Renal cortical epithelial cell (primary cell): ENCODE measurements at regions not wholly inside any gene's neighbourhood (a gene's known extent, or its start where the extent isn't known, plus 50 kb on each side); places are given as distances from the start of the nearest gene placed in this dataset.
"Not testable (repeated sequence)": the region's sequence is repeated elsewhere in the genome, so short reads cannot be mapped to it uniquely, and the experiment has no call there.

Experiments used
- DNase-seq: peaks from one replicate; pipeline ENCODE4 v3.0.0-alpha.2; 2011; ENCODE audit warnings: low read depth

DNA sequence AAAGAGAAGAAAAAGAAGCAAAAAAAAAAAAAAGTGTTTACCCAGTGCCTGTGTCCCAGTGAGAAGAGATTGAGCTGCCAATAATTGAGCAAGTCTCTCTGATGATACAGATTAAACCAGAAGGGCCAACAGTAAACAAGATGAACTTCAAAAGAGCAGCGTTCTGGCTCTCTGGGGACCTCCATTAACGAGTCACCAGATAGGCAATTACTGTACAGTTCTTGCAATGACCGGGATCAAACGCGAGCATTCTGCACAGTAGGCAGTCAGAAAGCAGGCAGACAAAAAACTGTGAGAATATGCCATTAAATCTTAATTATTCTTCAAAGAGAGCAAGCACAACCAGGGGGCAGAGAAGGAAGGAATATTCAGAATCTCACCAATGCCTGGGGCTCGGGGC, 626.1 kb downstream of the TMEM114 start:
- no peak for DNase-seq

DNA sequence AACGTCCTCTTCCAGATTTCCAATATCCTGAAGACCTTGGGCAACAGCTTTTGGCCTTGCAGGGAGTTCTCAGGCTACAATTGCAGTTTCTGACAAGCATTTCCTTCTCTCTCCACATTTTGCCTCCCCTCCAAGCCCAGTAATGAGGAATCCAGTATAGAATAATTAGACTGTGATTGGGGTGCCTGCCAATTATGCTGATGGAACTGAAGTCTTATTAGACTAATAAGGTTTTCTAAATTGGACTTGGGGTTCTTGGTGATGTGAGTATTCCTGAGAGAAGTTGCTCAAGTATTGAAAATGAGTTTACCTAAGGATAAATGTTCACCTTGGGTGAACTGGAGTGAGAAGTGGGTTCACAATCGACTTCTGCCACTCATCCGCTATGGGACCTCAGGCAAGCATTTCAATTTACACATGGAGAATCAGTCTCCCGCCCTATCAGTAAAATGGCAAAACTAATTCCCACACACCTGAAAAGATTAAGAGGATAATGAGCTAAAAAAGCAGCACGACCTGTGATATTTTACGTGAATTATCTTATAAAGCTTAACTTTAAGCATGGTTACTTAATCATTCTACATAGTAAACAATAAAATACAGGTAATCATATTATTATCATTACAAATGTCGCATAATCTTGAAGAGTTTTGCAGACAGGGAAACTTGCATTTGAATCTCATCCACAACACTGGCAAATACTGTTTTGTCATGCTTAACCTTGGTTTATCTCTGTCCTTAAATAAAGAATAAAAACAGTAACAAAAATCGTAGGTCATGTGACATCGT, 628.0 kb downstream of the TMEM114 start:
- DNase-seq: no peak

DNA sequence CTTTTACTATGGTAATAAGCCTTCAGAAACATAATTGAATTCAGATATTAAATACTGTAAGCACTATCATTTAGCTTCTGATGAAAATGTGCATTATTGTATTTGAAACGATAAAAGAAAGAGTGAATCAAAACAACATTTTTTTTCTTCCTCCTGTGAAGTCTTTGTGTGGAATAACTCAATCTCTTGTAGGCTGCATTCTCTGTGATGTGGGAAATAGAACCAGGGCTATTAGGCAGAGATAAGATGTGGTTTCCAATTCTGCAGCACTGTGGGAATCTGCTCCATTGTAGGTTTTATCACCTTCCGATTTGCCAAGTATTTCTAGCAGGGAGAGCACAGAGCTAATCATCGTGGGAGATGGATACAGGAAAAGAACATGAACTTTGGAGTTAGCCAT, 624.5 kb downstream of the RBFOX1 start:
- no peak for DNase-seq

DNA sequence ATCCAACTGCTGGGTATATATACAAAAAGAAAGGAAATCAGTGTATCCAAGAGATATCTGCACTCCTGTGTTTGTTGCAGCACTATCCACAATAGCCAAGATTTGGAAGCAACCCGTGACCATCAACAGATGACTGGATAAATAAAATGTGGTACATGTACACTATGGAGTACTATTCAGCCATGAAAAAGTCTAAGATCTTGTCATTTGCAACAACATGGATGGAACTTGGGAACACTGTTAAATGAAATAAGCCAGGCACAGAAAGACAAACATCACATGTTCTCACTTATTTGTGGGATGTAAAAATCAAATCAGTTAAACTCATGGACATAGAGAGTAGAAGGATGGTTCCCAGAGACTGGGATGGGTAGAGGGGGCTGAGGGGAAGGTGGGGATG, 620.7 kb downstream of the RBFOX1 start:
- no peak for DNase-seq

DNA sequence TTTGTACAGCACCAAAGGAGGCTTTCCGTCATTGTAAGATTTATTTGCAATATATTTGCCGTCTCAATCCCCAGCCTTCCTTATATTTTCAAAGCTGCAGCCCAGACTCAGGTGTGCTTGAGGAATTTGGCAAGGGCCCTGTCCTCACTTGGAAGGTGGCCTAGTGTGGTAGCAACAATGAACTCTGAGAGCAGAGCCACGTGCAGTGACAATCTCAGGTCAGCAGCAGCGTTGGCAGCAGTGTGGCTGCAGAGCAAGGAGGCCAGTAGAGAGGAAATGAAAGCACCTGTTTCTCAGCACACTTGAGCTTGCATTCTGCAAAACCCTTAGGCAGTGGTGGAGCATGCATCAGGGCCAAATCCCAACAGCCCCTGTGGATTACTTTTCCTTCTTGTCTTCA, 613.5 kb downstream of the RBFOX1 start:
- DNase-seq: no peak

DNA sequence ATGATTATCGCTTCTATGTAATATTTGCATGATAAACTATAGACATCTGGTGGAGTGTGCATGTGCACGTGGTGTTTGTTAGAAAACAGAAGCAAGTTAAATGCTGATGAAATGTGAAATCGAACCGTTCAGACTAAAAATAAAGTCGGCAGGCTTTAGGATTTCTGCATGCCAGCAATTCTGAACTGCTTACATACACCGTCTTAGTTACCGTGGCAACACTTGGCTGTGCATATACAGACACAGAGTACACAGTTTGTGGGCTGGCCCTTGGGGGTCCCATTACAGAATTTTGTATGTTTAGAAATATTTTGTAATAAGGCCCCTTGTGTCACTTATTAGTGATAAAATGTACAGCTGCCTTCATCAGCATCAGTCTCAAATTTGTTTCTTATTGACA, 605.5 kb downstream of the RBFOX1 start:
- no peak for DNase-seq

DNA sequence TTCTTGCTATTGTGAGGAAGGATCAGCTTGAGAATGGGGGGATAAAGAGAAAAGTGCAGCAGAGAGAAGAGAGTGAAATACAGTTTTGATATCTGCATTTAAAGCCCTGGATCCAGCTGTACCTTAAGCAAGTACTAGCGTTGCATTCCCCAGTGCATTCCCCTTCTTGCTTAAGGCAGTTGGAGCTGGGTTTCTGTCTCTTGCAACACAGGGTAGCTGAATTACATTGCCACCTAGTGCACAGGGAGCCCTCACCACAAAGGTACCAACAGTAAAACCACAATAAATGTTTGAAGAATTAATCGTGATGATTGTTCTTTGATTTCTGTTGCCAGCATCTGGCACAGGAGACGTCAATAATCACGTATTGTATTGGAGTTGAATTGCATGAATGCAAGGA, 588.7 kb downstream of the RBFOX1 start:
- DNase-seq: no peak

DNA sequence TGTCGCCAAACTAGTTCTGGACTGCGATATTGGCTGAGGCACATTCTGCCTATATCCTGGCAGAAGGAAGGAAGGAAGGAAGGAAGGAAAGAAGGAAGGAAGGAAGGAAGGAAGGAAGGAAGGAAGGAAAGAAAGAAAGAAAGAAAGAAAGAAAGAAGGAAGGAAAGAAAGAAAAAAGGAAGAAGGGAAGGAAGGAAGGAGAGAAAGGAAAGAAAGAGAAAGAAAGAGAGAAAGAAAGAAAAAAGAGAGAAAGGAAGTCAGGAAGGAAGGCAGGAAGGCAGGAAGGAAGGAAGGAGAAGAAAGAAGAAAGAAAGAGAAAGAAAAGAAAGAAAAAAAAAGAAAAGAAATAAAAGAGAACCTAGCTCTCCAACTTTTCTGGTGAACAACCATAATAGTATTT, 587.1 kb downstream of the RBFOX1 start:
- no peak for DNase-seq

DNA sequence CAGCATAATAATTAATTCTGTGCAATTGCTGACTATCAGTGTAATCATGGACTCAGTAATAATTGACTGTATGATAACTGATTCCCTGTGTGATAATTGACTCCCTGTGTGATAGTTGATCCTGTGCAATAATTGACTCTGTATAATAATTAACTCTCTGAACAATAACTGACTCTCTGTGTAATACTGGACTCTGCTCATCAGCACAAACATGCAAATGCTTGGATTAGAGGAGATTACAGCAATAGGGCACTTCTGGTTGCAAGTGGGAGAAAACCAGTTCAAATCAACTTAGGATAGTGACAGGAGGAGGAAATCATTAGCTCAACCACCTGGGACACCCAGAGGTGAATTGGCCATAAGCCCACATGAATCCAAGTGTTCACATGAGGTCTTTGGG, 582.1 kb downstream of the RBFOX1 start:
- DNase-seq: no peak

DNA sequence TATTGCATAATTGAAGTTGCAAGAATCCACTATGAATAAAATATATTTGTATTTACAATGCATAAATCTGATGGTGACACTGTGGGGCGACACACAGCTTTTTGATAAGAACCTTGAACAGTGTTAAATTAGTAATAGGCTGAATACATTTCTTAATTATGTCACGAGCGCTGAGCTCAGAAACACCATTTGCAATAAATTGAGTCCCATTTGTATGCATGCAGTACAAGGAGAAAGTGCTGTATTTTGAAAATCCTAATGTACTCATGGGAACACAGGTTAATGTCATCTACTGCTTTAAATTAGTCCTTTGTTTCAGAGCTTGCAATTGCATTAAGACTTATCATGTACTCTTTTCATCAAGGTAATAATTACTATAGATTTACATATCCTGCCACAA, 579.5 kb downstream of the RBFOX1 start:
- DNase-seq: no peak

DNA sequence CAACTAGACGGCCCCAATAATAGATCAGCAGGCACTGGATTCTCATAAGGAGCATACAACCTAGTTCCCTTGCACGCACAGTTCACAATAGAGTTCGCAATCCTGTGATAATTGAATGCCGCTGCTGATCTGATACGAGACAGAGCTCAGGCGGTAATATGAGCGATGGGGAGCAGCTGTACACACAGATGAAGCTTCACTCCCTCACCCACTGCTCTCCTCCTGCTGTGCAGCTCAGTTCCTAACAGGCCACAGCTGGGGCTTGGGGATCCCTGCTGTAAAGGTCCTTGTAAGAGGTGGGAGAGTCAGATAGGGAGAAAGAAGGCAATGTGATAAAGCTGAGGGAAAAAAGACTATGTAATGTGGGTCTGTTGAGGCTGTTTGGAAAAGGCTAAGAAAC, 577.5 kb downstream of the RBFOX1 start:
- DNase-seq: no peak

DNA sequence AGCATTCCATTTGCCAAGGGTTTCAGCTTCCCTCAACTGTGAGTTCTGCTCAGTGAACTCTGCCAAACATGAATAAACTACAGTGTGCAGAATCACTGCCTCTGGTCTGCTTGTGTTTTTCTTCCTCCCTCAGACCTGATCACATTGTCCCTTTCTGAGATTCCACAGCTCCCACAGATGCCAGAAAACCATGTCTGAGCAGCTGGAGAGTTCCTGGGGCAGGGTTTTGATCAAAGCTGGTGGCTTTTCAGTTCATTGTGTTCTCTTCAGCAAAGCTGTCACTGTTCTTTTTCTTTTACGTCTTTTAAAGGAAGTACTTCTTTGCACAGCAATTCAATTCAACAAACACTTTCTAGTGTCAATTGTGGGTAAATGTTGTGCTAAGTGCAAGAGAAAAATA, 555.8 kb downstream of the RBFOX1 start:
- DNase-seq: no peak

DNA sequence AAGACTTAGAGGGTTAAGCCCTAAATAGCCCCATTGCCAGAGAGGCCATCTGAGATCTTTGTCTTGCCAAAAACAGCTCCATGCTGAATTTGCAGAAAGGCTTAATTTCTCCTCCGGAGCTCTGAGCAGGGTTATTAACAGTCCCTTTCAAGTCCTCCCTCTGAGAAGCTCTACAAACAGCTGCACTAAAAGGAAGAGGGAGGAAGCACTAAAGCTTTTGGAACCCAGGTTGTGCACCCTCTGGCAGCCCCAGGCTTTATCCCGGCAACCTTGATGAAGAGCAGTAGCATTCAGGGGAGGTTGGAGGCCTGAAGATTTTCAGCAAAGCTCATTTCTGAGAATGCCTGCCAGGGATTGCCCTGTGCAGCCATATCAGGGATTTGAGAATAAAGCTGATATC, 554.7 kb downstream of the RBFOX1 start:
- DNase-seq: no peak

DNA sequence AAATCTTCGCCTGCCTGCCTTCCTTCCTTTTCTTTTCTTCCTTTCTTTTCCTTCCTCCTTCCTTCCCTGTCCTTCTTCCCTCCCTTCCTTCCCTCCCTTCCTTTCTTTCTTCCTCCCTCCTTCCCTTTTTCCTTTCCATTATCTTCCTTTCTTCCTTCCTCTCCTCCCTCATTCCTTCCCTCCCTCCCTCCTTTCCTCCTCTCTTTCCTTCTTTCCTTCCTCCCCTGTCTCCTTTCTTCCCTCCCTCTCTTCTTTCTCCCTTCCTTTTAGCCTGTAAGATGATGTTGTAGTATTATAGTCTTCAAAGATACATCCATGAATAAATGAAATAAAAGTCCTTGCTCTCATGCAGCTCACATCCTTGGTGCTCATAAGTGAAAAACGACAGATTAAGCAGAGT, 539.3 kb downstream of the RBFOX1 start:
- DNase-seq: no peak

DNA sequence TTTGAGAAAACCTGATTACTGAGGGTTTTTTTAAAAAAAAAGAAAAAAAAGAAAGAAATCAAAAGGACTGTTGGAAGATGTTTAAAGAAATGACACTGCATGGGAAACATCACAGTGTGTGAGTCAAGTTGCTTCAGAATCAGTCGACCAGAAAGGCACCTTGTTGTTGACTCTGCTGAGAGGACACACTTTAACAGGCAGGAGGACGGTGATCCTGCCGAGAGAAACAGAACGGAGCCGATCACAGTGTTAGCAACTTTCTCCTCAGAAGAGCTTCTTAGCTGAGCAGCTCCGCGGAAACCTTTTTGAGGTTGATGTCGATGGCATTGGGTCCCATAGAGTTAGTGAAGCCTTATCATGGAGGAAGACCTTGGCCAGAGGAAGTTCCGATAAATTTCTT, 538.7 kb downstream of the RBFOX1 start:
- DNase-seq: no peak

DNA sequence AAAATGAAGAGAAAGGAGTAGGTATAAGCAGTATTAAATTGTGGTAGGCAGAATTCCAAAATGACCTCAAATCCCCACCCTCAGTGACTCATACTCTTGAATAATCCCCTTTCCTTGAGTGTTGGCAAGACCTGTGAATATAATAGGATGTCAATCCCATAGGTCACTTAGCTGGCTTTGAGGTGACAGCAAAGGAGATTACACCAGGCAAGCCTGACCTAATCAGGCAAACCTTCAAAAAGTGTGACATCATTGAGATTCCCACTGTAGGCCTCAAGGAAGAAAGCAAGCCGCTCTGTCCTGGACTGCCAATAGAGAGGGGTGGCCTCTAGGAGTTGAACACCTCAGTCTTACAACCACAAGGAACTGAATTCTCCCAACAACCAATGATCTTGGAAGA, 535.2 kb downstream of the RBFOX1 start:
- no peak for DNase-seq

DNA sequence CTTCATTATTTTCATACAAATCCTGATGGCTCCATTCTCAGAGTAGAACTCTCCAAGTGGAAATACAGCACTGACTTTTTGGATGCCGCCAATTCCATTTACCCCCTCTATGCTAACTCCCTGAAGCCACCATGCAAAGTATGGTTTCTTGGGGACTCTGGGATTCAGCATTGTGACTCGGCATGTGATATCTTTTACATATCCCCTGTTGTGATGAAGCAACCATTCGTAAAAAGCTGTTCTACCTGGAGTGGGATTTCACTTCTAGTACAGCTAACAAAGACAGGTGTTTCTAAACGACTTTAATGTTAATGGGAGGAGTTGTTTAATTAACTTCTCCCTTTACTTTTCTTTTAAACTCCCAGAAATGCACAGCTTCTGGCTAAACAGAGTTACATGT, 533.5 kb downstream of the RBFOX1 start:
- no peak for DNase-seq

DNA sequence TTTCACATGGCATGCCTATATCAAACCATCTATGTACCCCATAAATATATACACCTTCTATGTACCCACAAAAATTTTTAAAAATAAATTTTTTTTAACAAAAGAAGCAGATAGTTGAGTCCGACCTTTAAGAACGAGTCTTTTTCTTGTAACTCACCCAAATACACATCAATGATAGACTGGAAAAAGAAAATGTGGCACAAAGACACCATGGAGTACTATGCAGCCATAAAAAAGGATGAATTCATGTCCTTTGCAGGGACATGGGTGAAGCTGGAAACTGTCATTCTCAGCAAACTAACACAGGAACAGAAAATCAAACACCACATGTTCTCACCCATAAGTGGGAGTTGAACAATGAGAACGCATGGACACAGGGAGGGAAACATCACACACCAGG, 532.7 kb downstream of the RBFOX1 start:
- DNase-seq: not testable (repeated sequence)

DNA sequence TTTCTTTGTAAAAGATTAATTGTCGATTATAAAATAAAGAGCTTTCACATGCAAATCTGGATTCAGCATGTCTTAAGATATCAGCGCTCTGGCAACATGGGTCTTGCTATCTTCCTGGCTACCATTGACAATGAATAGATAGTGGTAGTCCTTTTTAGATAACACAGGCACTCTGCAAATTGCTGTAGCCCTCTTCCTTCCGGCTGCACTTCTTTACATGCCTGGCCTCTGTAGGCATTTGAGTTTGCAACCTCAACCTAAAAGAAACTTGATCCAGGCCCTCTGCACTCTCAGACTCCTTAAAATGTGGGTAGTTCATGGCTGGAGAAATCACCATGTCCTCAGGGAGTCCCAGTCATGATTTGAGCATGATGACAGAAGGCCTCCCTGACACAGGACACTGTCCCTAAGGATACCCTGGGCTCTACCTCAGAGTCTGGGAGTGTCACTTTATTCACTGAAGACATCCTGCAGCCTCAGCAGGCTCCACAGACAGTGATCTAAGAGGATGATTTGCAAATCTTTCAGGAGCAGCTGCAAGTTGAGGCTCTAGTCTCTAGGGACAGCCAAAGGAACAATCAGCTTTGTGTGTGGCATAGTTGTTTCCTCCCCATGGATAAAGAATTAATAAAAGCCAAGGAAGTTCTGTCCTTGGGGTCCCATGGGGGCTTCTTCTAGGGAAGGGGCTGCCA, 529.4 kb downstream of the RBFOX1 start:
- DNase-seq: no peak

DNA sequence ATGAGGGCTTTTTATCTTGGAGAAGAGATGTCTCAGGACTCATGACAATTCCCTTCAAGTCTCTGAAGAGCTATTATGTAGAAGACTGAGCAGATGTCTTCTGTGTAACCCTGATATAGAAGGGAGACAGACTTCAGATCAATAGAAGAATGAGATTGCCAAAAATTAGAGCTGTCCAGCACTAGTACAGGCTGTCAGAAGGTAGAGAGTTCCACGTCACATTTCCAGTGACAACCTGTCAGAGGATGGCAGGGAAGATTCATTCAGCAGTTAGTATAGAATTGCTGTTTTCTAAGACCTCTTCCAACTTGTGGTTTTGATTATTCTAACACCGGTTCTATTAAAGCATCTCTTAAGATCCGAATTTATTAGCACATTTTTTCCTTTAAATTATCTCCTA, 520.6 kb downstream of the RBFOX1 start:
- DNase-seq: no peak

DNA sequence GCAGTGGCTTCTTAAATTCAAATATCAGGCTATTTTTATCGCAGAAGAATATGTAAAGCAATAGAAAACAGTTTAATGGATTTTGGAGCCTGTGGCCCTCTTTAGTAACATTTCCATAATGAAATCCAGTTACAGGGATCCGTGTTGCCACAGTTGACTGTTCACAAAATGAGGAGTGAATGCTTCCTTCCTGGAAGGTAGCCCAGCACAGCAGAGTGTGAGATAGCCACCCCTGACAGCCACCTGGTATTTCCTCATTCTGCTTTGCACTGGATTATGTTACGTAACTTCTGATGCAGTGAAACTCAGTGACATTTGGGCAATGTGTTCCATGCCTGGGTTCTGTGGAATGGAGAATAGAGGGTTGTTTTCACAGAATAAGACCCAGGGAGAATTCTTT, 517.2 kb downstream of the RBFOX1 start:
- no peak for DNase-seq

DNA sequence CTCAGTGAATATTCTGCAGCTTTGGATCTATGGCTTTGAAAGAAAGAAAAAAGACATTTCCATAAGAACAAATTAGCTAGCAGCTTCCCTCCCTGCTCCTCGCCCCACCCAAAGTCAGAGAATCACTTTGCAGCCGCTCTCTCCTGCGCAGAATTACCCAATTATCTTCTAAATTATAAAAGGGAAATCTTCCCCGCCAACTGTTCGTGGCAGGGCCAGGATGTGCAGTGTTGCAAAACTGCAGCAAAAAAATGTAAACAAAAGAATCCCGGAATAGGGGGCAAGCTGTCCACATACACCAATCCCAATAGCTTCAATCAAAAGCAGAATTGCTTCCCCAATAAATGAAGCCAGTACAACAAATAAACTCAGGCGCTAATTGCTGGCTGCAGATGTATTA, 510.6 kb downstream of the RBFOX1 start:
- no peak for DNase-seq

DNA sequence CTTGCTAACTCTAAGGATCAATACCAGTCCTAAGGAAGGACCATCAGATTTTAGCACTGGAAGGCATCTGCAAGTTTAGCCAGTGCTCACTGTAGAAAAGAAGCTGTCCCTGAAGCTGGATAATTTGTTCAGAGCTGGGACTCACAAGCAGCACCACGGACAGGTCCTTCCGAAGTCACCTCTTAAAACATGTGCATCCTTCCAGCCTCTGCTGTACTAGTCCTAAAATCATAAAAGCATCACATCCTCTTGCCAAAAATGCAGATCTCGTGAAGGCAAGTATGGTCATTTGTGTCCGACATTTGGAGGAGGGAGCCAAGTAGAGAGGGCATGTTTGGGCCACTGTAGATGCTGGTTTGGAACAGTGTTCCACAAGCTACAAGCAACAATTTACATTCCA, 506.9 kb downstream of the RBFOX1 start:
- DNase-seq: no peak
